ENCODE measurements at regions not wholly inside any gene's neighbourhood (a gene's known extent, or its start where the extent isn't known, plus 50 kb on each side); places are given as distances from the start of the nearest gene placed in this dataset.

DNA sequence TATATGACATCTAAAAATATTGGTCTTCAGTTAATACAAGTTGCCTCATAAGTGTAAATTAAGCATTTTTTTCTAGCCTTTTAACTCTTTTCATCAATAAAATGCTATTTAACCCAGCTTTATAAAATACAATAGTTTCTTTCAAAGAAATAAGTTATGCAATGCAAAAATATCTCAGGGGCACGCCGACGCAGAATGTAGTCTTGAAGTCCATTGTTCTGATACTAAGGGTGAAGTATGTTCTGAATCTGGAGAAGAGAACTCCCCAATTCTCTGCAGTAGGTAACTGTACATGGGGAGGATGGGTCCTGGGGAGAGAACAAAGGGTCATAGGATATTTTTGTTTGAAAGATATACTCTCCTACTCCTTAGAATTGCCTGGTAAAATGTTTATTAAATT is 256.6 kb upstream of the NDST4 start:
- TF ChIP-seq CTCF (conservative IDR thresholded peaks at IDR 0.05 in 1 of 2, IDR thresholded peaks at IDR 0.05 in 1 of 2; ENCODE audit: extremely low read depth in 1 of 2, insufficient read depth in 1 of 2, low read depth in 1 of 2, low read length in 2 of 2) (no peak), EZH2 (IDR thresholded peaks at IDR 0.05; ENCODE audit: borderline replicate concordance, low read length) (no peak)

All from mammary epithelial cell (primary cell).